IMR-90 (cell line): ENCODE measurements at regions not wholly inside any gene's neighbourhood (a gene's known extent, or its start where the extent isn't known, plus 50 kb on each side); places are given as distances from the start of the nearest gene placed in this dataset.
A peak's percentile ranks its signal among the peaks of the same experiment; 100 is the strongest.

Experiments
- ATAC-seq: fragments of 200-7000 bp; cut with Tn5 transposase; 2 replicates; pipeline ENCODE4 v1.9.1; 2020; ENCODE audit warnings: low read depth, mild to moderate bottlenecking, moderate library complexity
- BruUV-seq: library from RNA; stranded (reverse); fragments of 400-500 nt; replicated peaks from 2 replicates; lab custom pipeline; 2021; lab: Mats Ljungman, UMichigan
- CTCF ChIA-PET: fragments of 300-600 bp; formaldehyde crosslinking; extraction: SDS; loops from one replicate; lab custom pipeline; 2021; ENCODE audit warnings: antibody characterized with exemption; lab: Yijun Ruan, JAX
- POLR2A ChIA-PET: fragments of 300-600 bp; sonication (Branson Sonifier 250); formaldehyde crosslinking; loops from one replicate; lab custom pipeline; 2022; ENCODE audit warnings: antibody characterized with exemption; ENCODE audit not compliant: unreplicated experiment; lab: Charles Lee
- DNase-seq: peaks from one replicate; pipeline ENCODE4 v3.0.0; 2013
- H2AFZ ChIP-seq: replicated peaks from 2 replicates; pipeline ENCODE3; 2013; ENCODE audit warnings: low read length, mild to moderate bottlenecking; ENCODE audit not compliant: poor library complexity
- H2AK5ac ChIP-seq: 2 replicates; pipeline ENCODE4 v1.6.1; 2013; ENCODE audit warnings: low read depth, low read length, inconsistent platforms
- H2AK9ac ChIP-seq: replicated peaks from 2 replicates; pipeline ENCODE3; 2013; ENCODE audit warnings: mild to moderate bottlenecking, low read depth, low read length, moderate library complexity; ENCODE audit not compliant: poor library complexity
- H2BK120ac ChIP-seq: 2 replicates; pipeline ENCODE4 v1.6.1; 2013; ENCODE audit warnings: low read depth, low read length, inconsistent platforms
- H2BK15ac ChIP-seq: 3 replicates; pipeline ENCODE4 v1.6.1; 2013; ENCODE audit warnings: low read depth, low read length, inconsistent platforms
- H2BK20ac ChIP-seq: 2 replicates; pipeline ENCODE4 v1.6.1; 2013; ENCODE audit warnings: low read depth, mild to moderate bottlenecking, inconsistent platforms, low read length, moderate library complexity
- H2BK5ac ChIP-seq: 2 replicates; pipeline ENCODE4 v1.6.1; 2013; ENCODE audit warnings: mild to moderate bottlenecking, low read depth, low read length, inconsistent platforms; ENCODE audit not compliant: poor library complexity, severe bottlenecking
- H3K14ac ChIP-seq: replicated peaks from 2 replicates; pipeline ENCODE4 v1.6.1; 2013; ENCODE audit warnings: low read depth, low read length, inconsistent platforms
- H3K18ac ChIP-seq: 2 replicates; pipeline ENCODE4 v1.6.1; 2013; ENCODE audit warnings: low read depth, low read length, control low read depth
- H3K23ac ChIP-seq: 2 replicates; pipeline ENCODE4 v1.6.1; 2013; ENCODE audit warnings: low read depth, low read length, inconsistent platforms
- H3K27ac ChIP-seq: 2 replicates; pipeline ENCODE4 v1.5.1; 2013; ENCODE audit warnings: mild to moderate bottlenecking, control low read depth, low read length; ENCODE audit not compliant: insufficient read depth
- H3K27me3 ChIP-seq: 2 replicates; pipeline ENCODE4 v1.6.1; 2013; ENCODE audit warnings: low read length; ENCODE audit not compliant: control insufficient read depth, insufficient read depth
- H3K36me3 ChIP-seq: 2 replicates; pipeline ENCODE4 v1.6.1; 2013; ENCODE audit warnings: low read length, mixed read lengths; ENCODE audit not compliant: control insufficient read depth, insufficient read depth
- H3K4ac ChIP-seq: 2 replicates; pipeline ENCODE4 v1.6.1; 2013; ENCODE audit warnings: low read depth, low read length, inconsistent platforms
- H3K4me1 ChIP-seq: 2 replicates; pipeline ENCODE4 v1.6.1; 2013; ENCODE audit warnings: low read length, mixed read lengths; ENCODE audit not compliant: control insufficient read depth, insufficient read depth
- H3K4me2 ChIP-seq: 2 replicates; pipeline ENCODE4 v1.6.1; 2013; ENCODE audit warnings: low read depth, mild to moderate bottlenecking, control low read depth, low read length, moderate library complexity
- H3K4me3 ChIP-seq: 2 replicates; pipeline ENCODE4 v1.5.1; 2013; ENCODE audit warnings: low read depth, mild to moderate bottlenecking, control low read depth, low read length, moderate library complexity; ENCODE audit not compliant: insufficient read depth
- H3K56ac ChIP-seq: 2 replicates; pipeline ENCODE4 v1.6.1; 2013; ENCODE audit warnings: low read length, inconsistent platforms; ENCODE audit not compliant: insufficient read depth; ENCODE audit errors: extremely low read depth
- H3K79me1 ChIP-seq, 2 experiments: 2 replicates each; pipeline ENCODE4 v1.6.1; 2013; ENCODE audit warnings: low read length in 2 of 2, inconsistent platforms in 1 of 2, low read depth in 1 of 2
- H3K9ac ChIP-seq: 2 replicates; pipeline ENCODE4 v1.6.1; 2013; ENCODE audit warnings: low read depth, low read length, control low read depth
- H3K9me1 ChIP-seq: 2 replicates; pipeline ENCODE4 v1.6.1; 2013; ENCODE audit warnings: low read length, inconsistent platforms; ENCODE audit not compliant: insufficient read depth
- H3K9me3 ChIP-seq: 2 replicates; pipeline ENCODE4 v1.6.1; 2013; ENCODE audit warnings: low read length; ENCODE audit not compliant: control insufficient read depth, insufficient read depth
- H4K20me1 ChIP-seq: 2 replicates; pipeline ENCODE4 v1.6.1; 2013; ENCODE audit warnings: low read length, inconsistent platforms; ENCODE audit not compliant: insufficient read depth
- H4K5ac ChIP-seq: 2 replicates; pipeline ENCODE4 v1.6.1; 2013; ENCODE audit warnings: mild to moderate bottlenecking, low read depth, low read length, control low read depth
- H4K8ac ChIP-seq, 2 experiments: 2 replicates each; pipeline ENCODE4 v1.6.1; 2013; ENCODE audit warnings: low read depth in 2 of 2, low read length in 2 of 2, control low read depth in 1 of 2, inconsistent platforms in 1 of 2
- H4K91ac ChIP-seq: 2 replicates; pipeline ENCODE4 v1.6.1; 2013; ENCODE audit warnings: low read depth, low read length, inconsistent platforms; ENCODE audit not compliant: insufficient read depth
- BHLHE40 ChIP-seq: fragments of 150-350 bp; IDR thresholded peaks from 2 replicates; pipeline ENCODE4 v1.6.1; 2016; ENCODE audit warnings: mild to moderate bottlenecking, low read depth, low read length
- CHD1 ChIP-seq: IDR thresholded peaks from 2 replicates; pipeline ENCODE4 v1.6.1; 2012; ENCODE audit warnings: low read depth, low read length, improper control_type of control experiment
- FOS ChIP-seq: fragments of 150-350 bp; IDR thresholded peaks from 2 replicates; pipeline ENCODE4 v1.6.1; 2016; ENCODE audit warnings: low read depth, low read length
- MAZ ChIP-seq: IDR thresholded peaks from 2 replicates; pipeline ENCODE4 v1.6.1; 2012; ENCODE audit warnings: low read depth, mild to moderate bottlenecking, low read length, improper control_type of control experiment, moderate library complexity, borderline replicate concordance
- MXI1 ChIP-seq: IDR thresholded peaks from 2 replicates; pipeline ENCODE4 v1.6.1; 2012; ENCODE audit warnings: low read depth, mild to moderate bottlenecking, low read length, moderate library complexity, borderline replicate concordance
- NFE2L2 ChIP-seq: fragments of 150-350 bp; IDR thresholded peaks from 2 replicates; pipeline ENCODE4 v1.6.1; 2016; ENCODE audit warnings: low read depth, mild to moderate bottlenecking, low read length
- POLR2A ChIP-seq: IDR thresholded peaks from 2 replicates; pipeline ENCODE4 v1.6.1; 2012; ENCODE audit warnings: mild to moderate bottlenecking, low read depth, low read length
- RCOR1 ChIP-seq: IDR thresholded peaks from 2 replicates; pipeline ENCODE4 v1.6.1; 2012; ENCODE audit warnings: mild to moderate bottlenecking, low read length, improper control_type of control experiment; ENCODE audit not compliant: insufficient replicate concordance
- RFX5 ChIP-seq: IDR thresholded peaks from 2 replicates; pipeline ENCODE4 v1.8.0; 2012; ENCODE audit warnings: low read depth, mild to moderate bottlenecking, low read length, moderate library complexity
- SMC3 ChIP-seq: fragments of 150-350 bp; IDR thresholded peaks from 2 replicates; pipeline ENCODE4 v1.6.1; 2016; ENCODE audit warnings: low read depth, mild to moderate bottlenecking, antibody characterized with exemption, low read length, moderate library complexity
- WGBS, 2 experiments: methylation state at CpG; one replicate each; pipeline versions ENCODE4 v1.1.5 to v1.1.7; 2013; ENCODE audit warnings: missing lambda C conversion rate in 2 of 2; ENCODE audit not compliant: insufficient read length in 1 of 2; ENCODE audit errors: extremely low coverage in 2 of 2; 5-methylcytosine and 5-hydroxymethylcytosine counted together
- dilution Hi-C: fragments of 300-500 bp; cut with HindIII; formaldehyde crosslinking; loops from one replicate; pipeline ENCODE4 v1.14.3; 2018; ENCODE audit warnings: low sequenced_read_pairs; ENCODE audit not compliant: unreplicated experiment
- in situ Hi-C: fragments of 300-500 bp; cut with MboI; formaldehyde crosslinking; loops from 3 replicates; pipeline ENCODE4 v1.14.3; 2019; ENCODE audit warnings: low sequenced_read_pairs, inconsistent platforms, mixed read lengths
- intact Hi-C: fragments of 100-400 bp; cut with micrococcal nuclease; formaldehyde crosslinking; loops from 2 replicates; pipeline ENCODE4 v1.10.0; 2022
- TF ChIP-seq, protein P1 (sequence below): fragments of 150-350 bp; IDR thresholded peaks from 2 replicates; pipeline ENCODE4 v1.6.1; 2017; ENCODE audit warnings: mild to moderate bottlenecking, antibody characterized with exemption, low read length, low read depth
- TF ChIP-seq, protein P2 (sequence below): conservative IDR thresholded peaks from 2 replicates; pipeline ENCODE4 v1.5.1; 2012; ENCODE audit warnings: mild to moderate bottlenecking, low read depth, low read length, improper control_type of control experiment
- TF ChIP-seq, protein P3 (sequence below): fragments of 150-350 bp; IDR thresholded peaks from 2 replicates; pipeline ENCODE4 v1.6.1; 2016; ENCODE audit warnings: low read depth, mild to moderate bottlenecking, low read length, moderate library complexity, borderline replicate concordance

DNA sequence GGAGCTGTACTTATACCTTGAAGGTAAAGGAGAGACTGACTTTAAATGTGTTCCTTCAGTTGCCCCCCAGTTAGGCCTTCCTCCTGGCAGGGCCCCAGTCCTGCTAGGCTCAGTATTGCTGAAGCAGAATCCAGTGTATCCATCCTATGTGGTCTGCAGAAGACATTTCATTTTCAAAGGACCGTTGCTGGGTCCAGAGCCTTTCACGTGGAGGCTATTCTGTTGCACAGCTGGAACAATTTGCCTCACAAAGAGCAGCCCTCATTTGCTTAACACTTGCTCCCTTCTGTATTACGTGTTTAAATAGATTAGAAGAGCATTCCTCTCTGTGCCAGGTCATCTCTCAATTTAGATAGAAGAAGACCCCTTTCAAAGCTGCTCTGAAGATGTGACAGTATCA is 78.9 kb upstream of the CFAP20DC start:
- DNase-seq, result no peak
- H3K23ac ChIP-seq, result no peak overlapping the region
- H3K14ac ChIP-seq, result no peak overlapping the region
- H2BK120ac ChIP-seq, result peak overlapping the region; percentile 5; the same call in 1 of the 2 replicates
- H3K18ac ChIP-seq, result peak overlapping the region; percentile 84
- no peak overlapping the region for H3K9ac ChIP-seq
- ChIA-PET POLR2A (no interaction called here), CTCF (no interaction called here)
- no peak overlapping the region for H3K4me2 ChIP-seq
- no peaks in the 10 kb centered on the region for H3K36me3 ChIP-seq
- H2AFZ ChIP-seq, result no peak overlapping the region
- ATAC-seq, result no peak
- WGBS, 2 experiments, result no CpG with 5 or more reads among the region's 3 CpGs
- H4K8ac ChIP-seq, result peak overlapping the region in 1 of 2 experiments; percentile 31; a peak in 1 of 4 replicates
- TF ChIP-seq SMC3 (no peak), MXI1 (no peak), FOS (no peak), NFE2L2 (no peak), CHD1 (no peak), MAZ (no peak), BHLHE40 (no peak), RFX5 (no peak), POLR2A (no peak), RCOR1 (no peak)
- TF ChIP-seq, protein P1, sequence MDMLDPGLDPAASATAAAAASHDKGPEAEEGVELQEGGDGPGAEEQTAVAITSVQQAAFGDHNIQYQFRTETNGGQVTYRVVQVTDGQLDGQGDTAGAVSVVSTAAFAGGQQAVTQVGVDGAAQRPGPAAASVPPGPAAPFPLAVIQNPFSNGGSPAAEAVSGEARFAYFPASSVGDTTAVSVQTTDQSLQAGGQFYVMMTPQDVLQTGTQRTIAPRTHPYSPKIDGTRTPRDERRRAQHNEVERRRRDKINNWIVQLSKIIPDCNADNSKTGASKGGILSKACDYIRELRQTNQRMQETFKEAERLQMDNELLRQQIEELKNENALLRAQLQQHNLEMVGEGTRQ, result no peak
- TF ChIP-seq, protein P2, sequence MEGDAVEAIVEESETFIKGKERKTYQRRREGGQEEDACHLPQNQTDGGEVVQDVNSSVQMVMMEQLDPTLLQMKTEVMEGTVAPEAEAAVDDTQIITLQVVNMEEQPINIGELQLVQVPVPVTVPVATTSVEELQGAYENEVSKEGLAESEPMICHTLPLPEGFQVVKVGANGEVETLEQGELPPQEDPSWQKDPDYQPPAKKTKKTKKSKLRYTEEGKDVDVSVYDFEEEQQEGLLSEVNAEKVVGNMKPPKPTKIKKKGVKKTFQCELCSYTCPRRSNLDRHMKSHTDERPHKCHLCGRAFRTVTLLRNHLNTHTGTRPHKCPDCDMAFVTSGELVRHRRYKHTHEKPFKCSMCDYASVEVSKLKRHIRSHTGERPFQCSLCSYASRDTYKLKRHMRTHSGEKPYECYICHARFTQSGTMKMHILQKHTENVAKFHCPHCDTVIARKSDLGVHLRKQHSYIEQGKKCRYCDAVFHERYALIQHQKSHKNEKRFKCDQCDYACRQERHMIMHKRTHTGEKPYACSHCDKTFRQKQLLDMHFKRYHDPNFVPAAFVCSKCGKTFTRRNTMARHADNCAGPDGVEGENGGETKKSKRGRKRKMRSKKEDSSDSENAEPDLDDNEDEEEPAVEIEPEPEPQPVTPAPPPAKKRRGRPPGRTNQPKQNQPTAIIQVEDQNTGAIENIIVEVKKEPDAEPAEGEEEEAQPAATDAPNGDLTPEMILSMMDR, result no peak
- TF ChIP-seq, protein P3, sequence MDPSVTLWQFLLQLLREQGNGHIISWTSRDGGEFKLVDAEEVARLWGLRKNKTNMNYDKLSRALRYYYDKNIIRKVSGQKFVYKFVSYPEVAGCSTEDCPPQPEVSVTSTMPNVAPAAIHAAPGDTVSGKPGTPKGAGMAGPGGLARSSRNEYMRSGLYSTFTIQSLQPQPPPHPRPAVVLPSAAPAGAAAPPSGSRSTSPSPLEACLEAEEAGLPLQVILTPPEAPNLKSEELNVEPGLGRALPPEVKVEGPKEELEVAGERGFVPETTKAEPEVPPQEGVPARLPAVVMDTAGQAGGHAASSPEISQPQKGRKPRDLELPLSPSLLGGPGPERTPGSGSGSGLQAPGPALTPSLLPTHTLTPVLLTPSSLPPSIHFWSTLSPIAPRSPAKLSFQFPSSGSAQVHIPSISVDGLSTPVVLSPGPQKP, result no peak
- intact Hi-C loops, result no loop called here
- H3K4ac ChIP-seq, result no peak overlapping the region
- no peak overlapping the region for H2BK5ac ChIP-seq
- dilution Hi-C loops, result no loop called here
- in situ Hi-C loops, result no loop called here
- no TSS peak for BruUV-seq
- H2BK20ac ChIP-seq, result no peak overlapping the region
- H4K91ac ChIP-seq, result no peak overlapping the region
- H3K9me1 ChIP-seq, result no peaks in the 10 kb centered on the region
- H3K27me3 ChIP-seq, result no peaks in the 10 kb centered on the region
- H4K5ac ChIP-seq, result peak overlapping the region; percentile 68; the same call in 1 of the 2 replicates
- no peaks in the 10 kb centered on the region for H4K20me1 ChIP-seq
- no peak overlapping the region for H3K56ac ChIP-seq
- H3K4me1 ChIP-seq, result peaks cover 12% of the 10 kb centered on the region
- H2AK9ac ChIP-seq, result no peak overlapping the region
- H3K79me1 ChIP-seq, result no peaks in the 10 kb centered on the region
- H2BK15ac ChIP-seq, result 0 out of 3 replicates have a peak overlapping the region, but pooled peaks have one; percentile 59
- H2AK5ac ChIP-seq, result no peak overlapping the region
- H3K4me3 ChIP-seq, result no peak overlapping the region
- no peak overlapping the region for H3K27ac ChIP-seq
- no peaks in the 10 kb centered on the region for H3K9me3 ChIP-seq
